ENCODE measurements at regions not wholly inside any gene's neighbourhood (a gene's known extent, or its start where the extent isn't known, plus 50 kb on each side); places are given as distances from the start of the nearest gene placed in this dataset.

GRCh38 chrX:7219153-7219705 lies 71.3 kb upstream of the PUDP start:
- no peak overlapping the region for H2AFZ ChIP-seq (ENCODE audit: low read length)
- no peak overlapping the region for H4K91ac ChIP-seq (ENCODE audit: insufficient read length, low read depth, low read length)
- peak overlapping the region in 1 of 3 experiments; percentile 40; a peak in 1 of 7 replicates for H3K27ac Mint-ChIP-seq
- H3K9me3 Mint-ChIP-seq: no peaks in the 10 kb centered on the region
- H3K23ac ChIP-seq (ENCODE audit: insufficient read length, low read depth, low read length): no peak overlapping the region
- H3K27me3 ChIP-seq (ENCODE audit: insufficient read depth, low read length): no peaks in the 10 kb centered on the region
- no peak overlapping the region for H2BK120ac ChIP-seq (ENCODE audit: low read depth, low read length, poor library complexity, severe bottlenecking)
- H3K4me1 Mint-ChIP-seq: peaks cover 11 to 13% of the 10 kb centered on the region in 2 experiments; a peak in 3 of 4 replicates
- no peaks in the 10 kb centered on the region for H3K9me3 ChIP-seq (ENCODE audit: control insufficient read depth, low read depth, low read length)
- H3K4me3 Mint-ChIP-seq: no peak overlapping the region
- no peak overlapping the region for H3K27ac ChIP-seq (ENCODE audit: insufficient read length, low read depth, low read length)
- H3K36me3 Mint-ChIP-seq (ENCODE audit: insufficient read depth in 1 of 3, low read depth in 3 of 3): no peaks in the 10 kb centered on the region
- no peak overlapping the region for H2AK5ac ChIP-seq (ENCODE audit: insufficient read length, low read length)
- H2BK5ac ChIP-seq (ENCODE audit: insufficient read length, low read length): no peak overlapping the region
- TF ChIP-seq, protein P1, sequence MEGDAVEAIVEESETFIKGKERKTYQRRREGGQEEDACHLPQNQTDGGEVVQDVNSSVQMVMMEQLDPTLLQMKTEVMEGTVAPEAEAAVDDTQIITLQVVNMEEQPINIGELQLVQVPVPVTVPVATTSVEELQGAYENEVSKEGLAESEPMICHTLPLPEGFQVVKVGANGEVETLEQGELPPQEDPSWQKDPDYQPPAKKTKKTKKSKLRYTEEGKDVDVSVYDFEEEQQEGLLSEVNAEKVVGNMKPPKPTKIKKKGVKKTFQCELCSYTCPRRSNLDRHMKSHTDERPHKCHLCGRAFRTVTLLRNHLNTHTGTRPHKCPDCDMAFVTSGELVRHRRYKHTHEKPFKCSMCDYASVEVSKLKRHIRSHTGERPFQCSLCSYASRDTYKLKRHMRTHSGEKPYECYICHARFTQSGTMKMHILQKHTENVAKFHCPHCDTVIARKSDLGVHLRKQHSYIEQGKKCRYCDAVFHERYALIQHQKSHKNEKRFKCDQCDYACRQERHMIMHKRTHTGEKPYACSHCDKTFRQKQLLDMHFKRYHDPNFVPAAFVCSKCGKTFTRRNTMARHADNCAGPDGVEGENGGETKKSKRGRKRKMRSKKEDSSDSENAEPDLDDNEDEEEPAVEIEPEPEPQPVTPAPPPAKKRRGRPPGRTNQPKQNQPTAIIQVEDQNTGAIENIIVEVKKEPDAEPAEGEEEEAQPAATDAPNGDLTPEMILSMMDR (conservative IDR thresholded peaks at IDR 0.05): no peak
- H2BK12ac ChIP-seq (ENCODE audit: insufficient read length, low read depth, low read length): no peak overlapping the region
- H2BK20ac ChIP-seq (ENCODE audit: low read depth, low read length, poor library complexity, severe bottlenecking): no peak overlapping the region
- H3T11ph ChIP-seq (ENCODE audit: low read length): no peak overlapping the region
- no peaks in the 10 kb centered on the region for H3K79me2 ChIP-seq (ENCODE audit: insufficient read depth, low read length)
- no peaks in the 10 kb centered on the region; the same call in none of the 2 replicates for H3K27me3 Mint-ChIP-seq (ENCODE audit: low read depth)
- no peaks in the 10 kb centered on the region for H3K23me2 ChIP-seq (ENCODE audit: insufficient read length, low read depth, low read length, poor library complexity, severe bottlenecking)
- peaks cover 2% of the 10 kb centered on the region; the same call in 1 of the 2 replicates for H3K4me1 ChIP-seq (ENCODE audit: insufficient read depth, low read length)
- DNase-seq: no peak
- H3K14ac ChIP-seq (ENCODE audit: insufficient read depth, low read length): no peak overlapping the region
- no peak overlapping the region for H3K56ac ChIP-seq (ENCODE audit: insufficient read length, low read depth, low read length)
- H4K5ac ChIP-seq (ENCODE audit: insufficient read length, low read depth, low read length): no peak overlapping the region
- H3K9ac ChIP-seq (ENCODE audit: extremely low read depth, insufficient read length, low read length): no peak overlapping the region
- no peak overlapping the region for H4K8ac ChIP-seq (replicated peaks; ENCODE audit: insufficient read length, low read depth, low read length)
- no peak overlapping the region for H3K4me2 ChIP-seq (ENCODE audit: insufficient read depth, insufficient read length, low read length)
- no peak overlapping the region for H3K18ac ChIP-seq (ENCODE audit: insufficient read length, low read depth, low read length)
- H3K4ac ChIP-seq (ENCODE audit: low read depth, low read length): no peak overlapping the region
- no peaks in the 10 kb centered on the region for H3K79me1 ChIP-seq (ENCODE audit: insufficient read depth, low read depth, low read length, poor library complexity, severe bottlenecking)
- H2BK15ac ChIP-seq (ENCODE audit: low read depth, low read length): no peak overlapping the region
- no CpG with 5 or more reads among the region's 7 CpGs for WGBS (ENCODE audit: extremely low coverage, insufficient read length, low lambda C conversion rate)
- no peaks in the 10 kb centered on the region for H4K20me1 ChIP-seq (ENCODE audit: control insufficient read depth, insufficient read depth, insufficient read length)

All from H9 (cell line).